GM23338 (cell line): ENCODE measurements at regions not wholly inside any gene's neighbourhood (a gene's known extent, or its start where the extent isn't known, plus 50 kb on each side); places are given as distances from the start of the nearest gene placed in this dataset.

Experiments used
- CREB1 ChIP-seq: fragments of 250-450 bp; sonication (Bioruptor Pico); IDR thresholded peaks from 2 replicates; pipeline ENCODE4 v1.5.0; 2020; ENCODE audit warnings: low read depth, mild to moderate bottlenecking, moderate library complexity
- EZH2 ChIP-seq: fragments of 200-600 bp; sonication (generic); IDR thresholded peaks from one replicate; pipeline ENCODE4 v1.8.0; 2017; ENCODE audit warnings: antibody characterized with exemption, mild to moderate bottlenecking, low read depth; ENCODE audit not compliant: unreplicated experiment
- EZH2phosphoT487 ChIP-seq: fragments of 200-600 bp; sonication (generic); IDR thresholded peaks from one replicate; pipeline ENCODE4 v1.8.1; 2018; ENCODE audit warnings: antibody characterized with exemption; ENCODE audit not compliant: unreplicated experiment
- JUNB ChIP-seq: IDR thresholded peaks from one replicate; pipeline ENCODE4 v1.6.1; 2016; ENCODE audit warnings: antibody characterized with exemption; ENCODE audit not compliant: unreplicated experiment
- NANOG ChIP-seq: IDR thresholded peaks from 2 replicates; pipeline ENCODE4 v1.6.1; 2016; ENCODE audit warnings: antibody characterized with exemption, borderline replicate concordance
- POLR2AphosphoS5 ChIP-seq: IDR thresholded peaks from 2 replicates; pipeline ENCODE4 v1.6.1; 2016; ENCODE audit warnings: antibody characterized with exemption, low read depth
- ZNF331 ChIP-seq: fragments of 250-450 bp; sonication (Bioruptor Pico); IDR thresholded peaks from 2 replicates; pipeline ENCODE4 v1.5.0; 2020; ENCODE audit warnings: low read depth, mild to moderate bottlenecking, moderate library complexity
- TF ChIP-seq, protein P1 (sequence below): IDR thresholded peaks from one replicate; pipeline ENCODE4 v1.6.1; 2018; ENCODE audit warnings: antibody characterized with exemption; ENCODE audit not compliant: unreplicated experiment
- TF ChIP-seq, protein P2 (sequence below), 2 experiments: fragments of 200-600 bp in 1 of 2; sonication (generic) in 1 of 2; conservative IDR thresholded peaks; 2 replicates each; pipeline versions ENCODE4 v1.5.1 to v1.6.1; 2016 to 2017; ENCODE audit warnings: antibody characterized with exemption in 2 of 2, low read depth in 2 of 2, mild to moderate bottlenecking in 2 of 2, moderate library complexity in 1 of 2
- TF ChIP-seq, protein P3 (sequence below): IDR thresholded peaks from 2 replicates; pipeline ENCODE4 v1.6.1; 2016; ENCODE audit warnings: antibody characterized with exemption

DNA sequence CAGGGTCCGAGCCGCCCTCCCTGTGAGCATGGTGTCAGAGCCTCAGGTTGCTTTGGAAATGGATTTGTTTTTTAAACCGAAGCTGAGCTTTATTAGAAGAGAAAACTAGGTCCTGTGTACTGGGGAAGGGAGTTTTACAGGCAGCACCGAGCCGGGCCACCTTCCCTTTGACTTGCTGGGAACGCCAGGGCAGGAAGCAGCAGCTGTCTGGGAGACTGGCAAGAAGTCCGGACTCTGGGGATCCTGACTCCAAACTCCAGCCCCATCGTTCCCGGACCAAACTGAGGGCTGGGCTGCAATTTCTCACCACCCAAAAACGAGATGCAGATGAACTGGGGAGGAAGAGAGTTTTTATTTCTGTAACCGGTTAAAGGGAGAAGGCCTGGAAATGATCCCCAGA lies 214.9 kb upstream of the KCNG1 start:
- TF ChIP-seq, protein P1, sequence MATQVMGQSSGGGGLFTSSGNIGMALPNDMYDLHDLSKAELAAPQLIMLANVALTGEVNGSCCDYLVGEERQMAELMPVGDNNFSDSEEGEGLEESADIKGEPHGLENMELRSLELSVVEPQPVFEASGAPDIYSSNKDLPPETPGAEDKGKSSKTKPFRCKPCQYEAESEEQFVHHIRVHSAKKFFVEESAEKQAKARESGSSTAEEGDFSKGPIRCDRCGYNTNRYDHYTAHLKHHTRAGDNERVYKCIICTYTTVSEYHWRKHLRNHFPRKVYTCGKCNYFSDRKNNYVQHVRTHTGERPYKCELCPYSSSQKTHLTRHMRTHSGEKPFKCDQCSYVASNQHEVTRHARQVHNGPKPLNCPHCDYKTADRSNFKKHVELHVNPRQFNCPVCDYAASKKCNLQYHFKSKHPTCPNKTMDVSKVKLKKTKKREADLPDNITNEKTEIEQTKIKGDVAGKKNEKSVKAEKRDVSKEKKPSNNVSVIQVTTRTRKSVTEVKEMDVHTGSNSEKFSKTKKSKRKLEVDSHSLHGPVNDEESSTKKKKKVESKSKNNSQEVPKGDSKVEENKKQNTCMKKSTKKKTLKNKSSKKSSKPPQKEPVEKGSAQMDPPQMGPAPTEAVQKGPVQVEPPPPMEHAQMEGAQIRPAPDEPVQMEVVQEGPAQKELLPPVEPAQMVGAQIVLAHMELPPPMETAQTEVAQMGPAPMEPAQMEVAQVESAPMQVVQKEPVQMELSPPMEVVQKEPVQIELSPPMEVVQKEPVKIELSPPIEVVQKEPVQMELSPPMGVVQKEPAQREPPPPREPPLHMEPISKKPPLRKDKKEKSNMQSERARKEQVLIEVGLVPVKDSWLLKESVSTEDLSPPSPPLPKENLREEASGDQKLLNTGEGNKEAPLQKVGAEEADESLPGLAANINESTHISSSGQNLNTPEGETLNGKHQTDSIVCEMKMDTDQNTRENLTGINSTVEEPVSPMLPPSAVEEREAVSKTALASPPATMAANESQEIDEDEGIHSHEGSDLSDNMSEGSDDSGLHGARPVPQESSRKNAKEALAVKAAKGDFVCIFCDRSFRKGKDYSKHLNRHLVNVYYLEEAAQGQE: no peak
- TF ChIP-seq POLR2AphosphoS5 (no peak), EZH2phosphoT487 (no peak), NANOG (no peak), EZH2 (no peak), CREB1 (CRISPR knock-in tag) (no peak), JUNB (no peak), ZNF331 (CRISPR knock-in tag) (no peak)
- TF ChIP-seq, protein P2, sequence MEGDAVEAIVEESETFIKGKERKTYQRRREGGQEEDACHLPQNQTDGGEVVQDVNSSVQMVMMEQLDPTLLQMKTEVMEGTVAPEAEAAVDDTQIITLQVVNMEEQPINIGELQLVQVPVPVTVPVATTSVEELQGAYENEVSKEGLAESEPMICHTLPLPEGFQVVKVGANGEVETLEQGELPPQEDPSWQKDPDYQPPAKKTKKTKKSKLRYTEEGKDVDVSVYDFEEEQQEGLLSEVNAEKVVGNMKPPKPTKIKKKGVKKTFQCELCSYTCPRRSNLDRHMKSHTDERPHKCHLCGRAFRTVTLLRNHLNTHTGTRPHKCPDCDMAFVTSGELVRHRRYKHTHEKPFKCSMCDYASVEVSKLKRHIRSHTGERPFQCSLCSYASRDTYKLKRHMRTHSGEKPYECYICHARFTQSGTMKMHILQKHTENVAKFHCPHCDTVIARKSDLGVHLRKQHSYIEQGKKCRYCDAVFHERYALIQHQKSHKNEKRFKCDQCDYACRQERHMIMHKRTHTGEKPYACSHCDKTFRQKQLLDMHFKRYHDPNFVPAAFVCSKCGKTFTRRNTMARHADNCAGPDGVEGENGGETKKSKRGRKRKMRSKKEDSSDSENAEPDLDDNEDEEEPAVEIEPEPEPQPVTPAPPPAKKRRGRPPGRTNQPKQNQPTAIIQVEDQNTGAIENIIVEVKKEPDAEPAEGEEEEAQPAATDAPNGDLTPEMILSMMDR (conservative IDR thresholded peaks at IDR 0.05; ENCODE audit: low read depth in 2 of 2): no peak
- TF ChIP-seq, protein P3, sequence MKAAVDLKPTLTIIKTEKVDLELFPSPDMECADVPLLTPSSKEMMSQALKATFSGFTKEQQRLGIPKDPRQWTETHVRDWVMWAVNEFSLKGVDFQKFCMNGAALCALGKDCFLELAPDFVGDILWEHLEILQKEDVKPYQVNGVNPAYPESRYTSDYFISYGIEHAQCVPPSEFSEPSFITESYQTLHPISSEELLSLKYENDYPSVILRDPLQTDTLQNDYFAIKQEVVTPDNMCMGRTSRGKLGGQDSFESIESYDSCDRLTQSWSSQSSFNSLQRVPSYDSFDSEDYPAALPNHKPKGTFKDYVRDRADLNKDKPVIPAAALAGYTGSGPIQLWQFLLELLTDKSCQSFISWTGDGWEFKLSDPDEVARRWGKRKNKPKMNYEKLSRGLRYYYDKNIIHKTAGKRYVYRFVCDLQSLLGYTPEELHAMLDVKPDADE: no peak
